Gastroesophageal sphincter (tissue), 2 donors: ENCODE measurements at regions not wholly inside any gene's neighbourhood (a gene's known extent, or its start where the extent isn't known, plus 50 kb on each side); places are given as distances from the start of the nearest gene placed in this dataset.

Source experiments
- EP300 ChIP-seq: sonication (generic); formaldehyde crosslinking; IDR thresholded peaks from one replicate; pipeline ENCODE4 v1.6.1; 2017; ENCODE audit warnings: antibody characterized with exemption, mild to moderate bottlenecking
- POLR2A ChIP-seq, 2 donors: fragments of 450-650 bp; IDR thresholded peaks; one replicate each; pipeline ENCODE4 v1.6.1; 2017; ENCODE audit warnings: antibody characterized with exemption in 2 of 2, mild to moderate bottlenecking in 2 of 2, moderate library complexity in 1 of 2
- POLR2AphosphoS5 ChIP-seq: sonication (generic); formaldehyde crosslinking; IDR thresholded peaks from one replicate; pipeline ENCODE4 v1.6.1; 2017; ENCODE audit warnings: antibody characterized with exemption

DNA sequence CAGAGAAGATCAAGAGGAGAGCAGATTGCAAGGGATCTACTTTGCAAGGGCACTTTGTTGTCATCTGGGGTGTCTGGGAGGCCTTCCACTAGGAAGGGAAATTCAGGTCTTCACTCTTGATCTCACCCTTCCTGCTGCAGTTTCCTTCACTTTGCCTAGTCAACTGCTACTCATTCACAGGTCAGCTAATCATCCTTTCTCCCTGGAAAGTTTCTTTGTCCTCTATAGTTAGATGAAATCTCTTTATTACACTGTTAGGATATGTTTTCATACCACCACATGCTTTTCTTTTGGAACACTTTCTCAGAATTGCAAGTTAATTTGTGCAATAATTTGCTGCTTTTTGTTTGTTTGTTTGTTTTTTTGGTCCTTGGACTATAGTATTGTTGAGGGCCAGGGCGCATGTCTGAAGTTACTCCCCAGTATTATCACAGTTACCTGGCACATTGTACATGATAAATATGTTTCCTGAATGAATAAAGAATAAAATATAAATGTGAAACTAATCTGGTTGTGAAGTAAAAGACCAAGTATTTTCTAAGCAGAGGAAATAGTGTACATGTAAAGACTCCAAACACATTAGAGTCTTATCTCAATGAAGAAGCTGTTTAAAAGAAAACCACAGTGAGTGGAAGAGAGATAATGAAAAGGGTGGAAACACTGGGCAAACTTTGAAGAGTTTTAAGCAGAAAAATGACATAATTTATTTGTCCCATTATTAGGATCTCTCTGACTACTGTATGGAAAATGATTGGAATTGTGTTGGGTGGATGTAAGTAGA, 139.9 kb upstream of the DGKB start:
- TF ChIP-seq POLR2A (IDR thresholded peaks at IDR 0.05) (no peak), EP300 (no peak), POLR2AphosphoS5 (no peak)
